ENCODE measurements at regions not wholly inside any gene's neighbourhood (a gene's known extent, or its start where the extent isn't known, plus 50 kb on each side); places are given as distances from the start of the nearest gene placed in this dataset.

DNA sequence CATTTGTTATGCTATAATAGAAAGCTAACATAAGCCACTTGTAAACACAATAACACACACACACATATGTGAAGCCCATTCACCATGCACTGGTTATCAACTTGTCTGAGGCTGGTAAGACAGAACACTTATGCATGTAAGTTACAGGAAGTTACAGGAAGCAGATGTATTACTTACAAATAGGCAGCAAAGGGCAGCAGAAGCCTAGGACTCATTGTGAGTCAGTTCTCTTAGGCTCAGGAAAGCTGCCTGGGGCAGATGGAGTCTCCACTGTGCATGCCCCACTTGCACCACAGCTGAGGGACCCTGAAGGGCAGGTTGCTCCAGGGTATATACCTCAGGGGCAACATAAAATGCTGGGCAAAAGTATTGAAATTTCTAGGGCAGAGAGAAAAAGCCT, 748.8 kb upstream of the CCDC54 start:
- no peak for ATAC-seq
- Mint-ChIP-seq H3K27me3 (ENCODE audit: low read depth) (no peaks in the 10 kb centered on the region), H3K4me3 (no peak overlapping the region), H3K36me3 (ENCODE audit: insufficient read depth) (no peaks in the 10 kb centered on the region), H3K4me1 (ENCODE audit: low read depth) (no peaks in the 10 kb centered on the region), H3K9me3 (peaks cover 12% of the 10 kb centered on the region)
- DNase-seq = no peak

DNA sequence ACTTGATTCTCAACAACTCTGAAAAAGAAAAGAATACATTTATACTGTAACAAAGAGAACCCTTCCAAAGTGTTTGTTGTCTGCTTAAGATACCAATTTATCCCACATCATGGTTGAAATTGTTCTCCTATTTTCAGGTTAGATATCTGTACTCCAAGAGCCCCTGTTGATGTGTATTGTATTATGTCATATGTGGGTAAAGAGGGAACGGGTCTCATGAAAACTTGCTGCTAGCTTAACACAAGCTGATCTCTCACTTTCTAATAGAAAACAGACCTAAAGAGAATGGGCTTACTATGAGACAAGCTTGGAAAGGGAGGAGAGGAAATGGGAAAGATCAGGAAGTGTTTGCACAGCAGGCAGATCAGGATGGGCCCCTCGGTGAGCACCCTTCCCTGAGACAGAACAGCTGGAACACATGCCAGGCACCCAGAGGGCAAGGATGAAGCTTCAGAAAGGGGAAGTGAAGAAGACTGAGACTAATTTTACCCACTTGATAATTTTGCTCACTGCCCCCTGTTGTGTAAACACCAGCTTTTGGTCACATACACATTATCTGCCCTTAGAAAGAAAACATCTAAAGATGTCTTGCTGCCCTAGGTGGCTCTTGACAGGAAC, 747.9 kb upstream of the CCDC54 start:
- peaks cover 4% of the 10 kb centered on the region for H3K9me3 Mint-ChIP-seq
- H3K4me1 Mint-ChIP-seq (ENCODE audit: low read depth) = no peaks in the 10 kb centered on the region

GRCh38 chr3:106631373-106632108, 745.7 kb upstream of the CCDC54 start:
- ATAC-seq = no peak
- no peak overlapping the region for H3K4me3 Mint-ChIP-seq
- H3K4me1 Mint-ChIP-seq (ENCODE audit: low read depth) = no peaks in the 10 kb centered on the region

More for the DNA sequence above, 747.9 kb upstream of the CCDC54 start:
- DNase-seq (no peak), ATAC-seq (no peak)
- H3K27me3 Mint-ChIP-seq (ENCODE audit: low read depth) = no peaks in the 10 kb centered on the region
- H3K4me3 Mint-ChIP-seq = no peak overlapping the region
- H3K36me3 Mint-ChIP-seq (ENCODE audit: insufficient read depth) = no peaks in the 10 kb centered on the region

DNA sequence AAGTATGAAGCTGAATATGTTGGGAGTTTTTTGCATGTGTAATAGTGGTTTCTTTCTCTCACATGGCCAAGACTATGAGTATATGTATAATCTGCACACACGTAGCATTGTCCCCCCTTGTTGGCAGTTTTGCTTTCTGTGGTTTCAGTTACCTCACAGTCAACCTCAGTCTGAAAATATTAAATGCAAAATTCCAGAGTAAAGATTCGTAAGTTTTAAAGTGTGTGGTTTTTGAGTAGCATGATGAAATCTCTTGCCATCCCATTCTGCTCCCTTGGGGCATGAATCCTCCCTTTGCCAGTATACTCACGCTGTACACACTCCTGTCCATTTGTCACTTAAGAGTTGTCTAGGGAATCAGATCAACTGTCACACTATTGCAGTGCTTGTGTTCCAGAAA, 742.0 kb upstream of the CCDC54 start:
- H3K9me3 Mint-ChIP-seq = no peaks in the 10 kb centered on the region
- no peak for DNase-seq
- H3K36me3 Mint-ChIP-seq (ENCODE audit: insufficient read depth) = no peaks in the 10 kb centered on the region
- no peak for ATAC-seq
- no peaks in the 10 kb centered on the region for H3K27me3 Mint-ChIP-seq (ENCODE audit: low read depth)
- no peak overlapping the region for H3K4me3 Mint-ChIP-seq
- no peaks in the 10 kb centered on the region for H3K4me1 Mint-ChIP-seq (ENCODE audit: low read depth)

More at GRCh38 chr3:106631373-106632108, 745.7 kb upstream of the CCDC54 start:
- no peaks in the 10 kb centered on the region for H3K36me3 Mint-ChIP-seq (ENCODE audit: insufficient read depth)
- H3K9me3 Mint-ChIP-seq = no peaks in the 10 kb centered on the region
- DNase-seq = no peak
- H3K27me3 Mint-ChIP-seq (ENCODE audit: low read depth) = no peaks in the 10 kb centered on the region

DNA sequence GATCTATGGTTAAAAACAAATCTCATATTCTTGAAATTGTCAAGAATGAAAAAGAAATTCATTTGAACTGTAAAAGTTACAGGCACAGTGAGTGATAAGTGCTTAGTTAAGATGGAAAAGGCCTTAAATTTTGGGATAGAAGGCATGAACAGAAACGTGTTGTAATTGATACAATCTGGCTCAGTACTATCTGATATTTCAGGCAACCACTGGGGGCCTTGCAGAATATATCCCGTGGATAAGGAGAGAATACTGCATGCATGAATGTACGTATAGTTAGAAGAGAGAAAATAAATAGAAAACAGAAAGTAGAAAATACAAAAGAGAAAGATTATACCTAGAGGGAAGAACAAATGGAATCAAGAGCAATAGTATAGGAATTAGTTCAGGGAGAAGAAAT, 741.4 kb upstream of the CCDC54 start:
- no peak overlapping the region for H3K4me3 Mint-ChIP-seq

GRCh38 chr3:106640353-106640752, 736.9 kb upstream of the CCDC54 start:
- no peaks in the 10 kb centered on the region for H3K4me1 Mint-ChIP-seq (ENCODE audit: low read depth)
- H3K9me3 Mint-ChIP-seq = no peaks in the 10 kb centered on the region
- H3K27me3 Mint-ChIP-seq (ENCODE audit: low read depth) = peaks cover 8% of the 10 kb centered on the region
- ATAC-seq (no peak), DNase-seq (no peak)
- H3K4me3 Mint-ChIP-seq = no peak overlapping the region
- no peaks in the 10 kb centered on the region for H3K36me3 Mint-ChIP-seq (ENCODE audit: insufficient read depth)

More for the DNA sequence above, 741.4 kb upstream of the CCDC54 start:
- Mint-ChIP-seq H3K9me3 (no peaks in the 10 kb centered on the region), H3K36me3 (ENCODE audit: insufficient read depth) (no peaks in the 10 kb centered on the region), H3K27me3 (ENCODE audit: low read depth) (no peaks in the 10 kb centered on the region), H3K4me1 (ENCODE audit: low read depth) (no peaks in the 10 kb centered on the region)
- DNase-seq (no peak), ATAC-seq (no peak)

- no peak overlapping the region for H3K4me3 Mint-ChIP-seq
- ATAC-seq (no peak), DNase-seq (no peak)
- H3K4me1 Mint-ChIP-seq (ENCODE audit: low read depth) = no peaks in the 10 kb centered on the region
- H3K9me3 Mint-ChIP-seq = no peaks in the 10 kb centered on the region
- H3K27me3 Mint-ChIP-seq (ENCODE audit: low read depth) = peaks cover 8% of the 10 kb centered on the region
- no peaks in the 10 kb centered on the region for H3K36me3 Mint-ChIP-seq (ENCODE audit: insufficient read depth)
Measured at GRCh38 chr3:106642161-106642560, 735.1 kb upstream of the CCDC54 start.

DNA sequence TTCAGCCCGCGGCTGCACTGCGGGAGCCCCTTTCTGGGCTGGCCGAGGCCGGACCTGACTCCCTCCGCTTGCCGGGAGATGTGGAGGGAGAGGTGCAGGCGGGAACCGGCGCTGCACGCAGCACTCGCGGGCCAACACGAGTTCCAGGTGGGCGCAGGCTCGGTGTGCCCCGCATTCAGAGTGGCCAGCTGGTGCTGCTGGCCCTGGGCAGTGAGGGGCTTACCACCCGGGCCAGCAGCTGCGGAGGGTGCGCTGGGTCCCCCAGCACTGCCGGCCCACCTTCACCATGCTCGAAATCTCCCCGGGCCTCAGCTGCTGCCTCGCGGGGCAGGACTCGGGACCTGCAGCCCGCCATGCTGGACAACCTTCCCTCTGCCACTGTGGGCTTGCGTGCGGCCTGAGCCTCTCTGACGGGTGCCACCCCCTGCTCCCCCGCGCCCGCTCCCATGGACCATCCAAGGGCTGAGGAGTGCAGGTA, 733.5 kb upstream of the CCDC54 start:
- Mint-ChIP-seq H3K4me3 (no peak overlapping the region), H3K36me3 (ENCODE audit: insufficient read depth) (no peaks in the 10 kb centered on the region), H3K27me3 (ENCODE audit: low read depth) (peaks cover 8% of the 10 kb centered on the region), H3K4me1 (ENCODE audit: low read depth) (no peaks in the 10 kb centered on the region), H3K9me3 (no peaks in the 10 kb centered on the region)
- DNase-seq = no peak
- no peak for ATAC-seq

- Mint-ChIP-seq H3K4me3 (no peak overlapping the region), H3K27me3 (ENCODE audit: low read depth) (no peaks in the 10 kb centered on the region), H3K4me1 (ENCODE audit: low read depth) (no peaks in the 10 kb centered on the region), H3K9me3 (peaks cover 3% of the 10 kb centered on the region), H3K36me3 (ENCODE audit: insufficient read depth) (no peaks in the 10 kb centered on the region)
- DNase-seq = no peak
- ATAC-seq = no peak
Measured at GRCh38 chr3:106673926-106674569, 703.2 kb upstream of the CCDC54 start.

GRCh38 chr3:106675451-106675850, 701.8 kb upstream of the CCDC54 start:
- no peak for ATAC-seq
- Mint-ChIP-seq H3K36me3 (ENCODE audit: insufficient read depth) (no peaks in the 10 kb centered on the region), H3K9me3 (peaks cover 3% of the 10 kb centered on the region), H3K4me1 (ENCODE audit: low read depth) (no peaks in the 10 kb centered on the region), H3K4me3 (no peak overlapping the region), H3K27me3 (ENCODE audit: low read depth) (peaks cover 7% of the 10 kb centered on the region)
- DNase-seq = no peak

DNA sequence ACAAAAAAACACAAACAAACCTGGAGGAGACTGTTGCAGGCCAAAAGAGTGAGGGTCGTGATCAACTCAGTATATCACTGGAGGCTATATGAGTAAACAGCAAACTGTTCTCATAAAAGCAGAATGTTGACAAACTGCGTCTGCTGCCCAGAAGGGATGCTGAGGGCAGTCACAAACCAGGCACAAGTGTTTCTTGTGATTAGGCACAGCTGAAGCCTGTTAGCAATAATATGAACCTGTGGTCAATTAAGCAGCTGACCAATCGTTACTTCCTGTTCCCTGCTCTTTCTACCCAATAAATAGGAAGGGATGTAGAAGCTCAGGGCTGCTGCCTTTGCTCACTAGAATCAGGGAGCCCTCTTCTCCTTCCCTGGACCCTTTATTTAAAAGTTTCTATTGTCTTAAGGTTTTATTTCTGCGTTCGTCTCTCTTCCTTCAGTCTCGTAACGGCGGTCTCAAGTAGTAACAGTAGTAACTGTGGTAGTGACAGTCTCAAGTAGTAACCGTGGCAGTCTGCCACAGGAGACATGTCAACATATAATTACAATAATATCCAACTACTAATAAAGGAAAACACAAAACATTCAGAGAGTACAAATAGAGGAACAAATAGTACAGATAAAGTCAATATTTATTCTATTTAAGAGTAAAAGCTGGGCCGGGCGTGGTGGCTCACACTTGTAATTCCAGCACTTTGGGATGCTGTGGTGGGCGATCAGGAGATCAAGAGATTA, 698.4 kb upstream of the CCDC54 start:
- peaks cover 19% of the 10 kb centered on the region for H3K27me3 Mint-ChIP-seq (ENCODE audit: low read depth)
- ATAC-seq = no peak
- no peak for DNase-seq
- H3K4me3 Mint-ChIP-seq = no peak overlapping the region
- no peaks in the 10 kb centered on the region for H3K36me3 Mint-ChIP-seq (ENCODE audit: insufficient read depth)
- H3K4me1 Mint-ChIP-seq (ENCODE audit: low read depth) = no peaks in the 10 kb centered on the region
- no peaks in the 10 kb centered on the region for H3K9me3 Mint-ChIP-seq

- H3K27me3 Mint-ChIP-seq (ENCODE audit: low read depth) = peaks cover 19% of the 10 kb centered on the region
- DNase-seq = no peak
- H3K9me3 Mint-ChIP-seq = no peaks in the 10 kb centered on the region
- ATAC-seq = no peak
- H3K36me3 Mint-ChIP-seq (ENCODE audit: insufficient read depth) = no peaks in the 10 kb centered on the region
- H3K4me1 Mint-ChIP-seq (ENCODE audit: low read depth) = no peaks in the 10 kb centered on the region
- no peak overlapping the region for H3K4me3 Mint-ChIP-seq
Measured at GRCh38 chr3:106683953-106684620, 693.2 kb upstream of the CCDC54 start.

GRCh38 chr3:106685745-106686144, 691.5 kb upstream of the CCDC54 start:
- no peaks in the 10 kb centered on the region for H3K36me3 Mint-ChIP-seq (ENCODE audit: insufficient read depth)
- DNase-seq (no peak), ATAC-seq (no peak)
- H3K27me3 Mint-ChIP-seq (ENCODE audit: low read depth) = peaks cover 9% of the 10 kb centered on the region
- no peaks in the 10 kb centered on the region for H3K4me1 Mint-ChIP-seq (ENCODE audit: low read depth)
- no peaks in the 10 kb centered on the region for H3K9me3 Mint-ChIP-seq
- no peak overlapping the region for H3K4me3 Mint-ChIP-seq

DNA sequence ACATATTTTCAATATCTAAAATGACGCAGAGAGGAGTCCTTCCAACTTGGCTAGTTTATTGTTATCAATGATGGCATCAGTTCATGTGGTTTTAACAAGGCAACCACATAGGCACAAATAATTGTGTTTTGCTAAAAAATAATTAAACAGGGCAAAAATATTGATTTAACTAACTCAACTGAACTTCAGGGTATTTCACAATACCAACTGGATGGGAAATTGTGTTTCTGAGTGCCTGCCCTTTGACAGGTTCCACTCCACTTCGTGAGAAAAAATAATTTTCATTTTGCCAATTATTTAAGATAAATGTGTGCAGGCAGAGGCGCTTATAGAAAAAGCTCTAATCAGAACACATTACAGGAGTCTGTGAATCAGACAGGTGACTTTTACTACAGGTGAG, 689.3 kb upstream of the CCDC54 start:
- no peak for ATAC-seq
- Mint-ChIP-seq H3K36me3 (ENCODE audit: insufficient read depth) (no peaks in the 10 kb centered on the region), H3K9me3 (no peaks in the 10 kb centered on the region), H3K4me3 (no peak overlapping the region), H3K4me1 (ENCODE audit: low read depth) (no peaks in the 10 kb centered on the region), H3K27me3 (ENCODE audit: low read depth) (no peaks in the 10 kb centered on the region)
- DNase-seq = no peak

Data from activated T-cell treated with anti-CD3 and anti-CD28 coated beads, Interleukin-2, amount 50 U/mL, for 4 hours (primary cell).